HG02981 (cell line): ENCODE measurements at regions not wholly inside any gene's neighbourhood (a gene's known extent, or its start where the extent isn't known, plus 50 kb on each side); places are given as distances from the start of the nearest gene placed in this dataset.

Experiments
- ATAC-seq: cut with Tn5 transposase; IDR thresholded peaks from one replicate; pipeline ENCODE4 v1.9.1; 2021; ENCODE audit warnings: mild to moderate bottlenecking, moderate library complexity; ENCODE audit not compliant: unreplicated experiment

DNA sequence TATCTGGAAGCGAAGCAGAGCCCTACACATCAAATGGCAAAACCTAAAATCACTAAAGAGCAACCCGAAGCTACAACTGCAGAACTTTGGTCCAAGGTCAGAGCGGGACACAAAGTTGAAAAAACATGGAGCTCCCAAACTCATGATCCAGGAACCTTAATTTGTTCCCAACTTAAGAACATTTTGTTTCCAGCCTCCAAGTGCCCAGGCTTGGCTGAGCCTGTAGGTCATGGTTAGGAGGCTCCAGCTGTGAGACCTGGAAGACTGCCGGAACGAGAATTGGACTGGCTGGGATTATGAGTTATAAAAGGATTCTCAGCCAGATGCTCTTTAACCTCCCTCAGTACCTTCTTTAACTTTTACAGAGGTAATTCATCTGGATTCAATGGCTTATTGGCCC, 349.1 kb upstream of the DDX53 start:
- ATAC-seq = no peak

- no peak for ATAC-seq
Measured at GRCh38 chrX:22652596-22652995, 347.2 kb upstream of the DDX53 start.

DNA sequence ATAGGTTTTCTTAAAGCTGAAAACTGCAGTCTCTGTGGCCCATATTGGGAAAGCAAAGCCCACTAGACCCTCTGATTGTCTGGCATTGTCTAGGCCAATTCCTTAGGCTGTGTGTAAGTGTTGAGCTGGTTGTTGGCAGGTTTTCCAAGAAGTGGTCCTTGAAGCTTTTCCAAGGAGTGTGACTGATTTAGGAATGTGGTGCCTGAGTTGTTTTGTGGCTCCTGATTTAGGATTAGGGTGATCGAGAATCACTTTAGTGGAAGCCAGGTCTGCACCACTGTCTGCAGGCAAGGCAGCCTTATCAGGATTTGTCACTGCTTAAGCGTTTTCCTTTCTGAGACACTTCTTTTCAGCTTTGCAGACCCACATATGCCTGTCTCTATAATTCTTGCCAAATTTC, 339.0 kb upstream of the DDX53 start:
- no peak for ATAC-seq

GRCh38 chrX:22662776-22663175, 337.0 kb upstream of the DDX53 start:
- ATAC-seq = no peak

- ATAC-seq = no peak
Measured at GRCh38 chrX:22664826-22665225, 334.9 kb upstream of the DDX53 start.

DNA sequence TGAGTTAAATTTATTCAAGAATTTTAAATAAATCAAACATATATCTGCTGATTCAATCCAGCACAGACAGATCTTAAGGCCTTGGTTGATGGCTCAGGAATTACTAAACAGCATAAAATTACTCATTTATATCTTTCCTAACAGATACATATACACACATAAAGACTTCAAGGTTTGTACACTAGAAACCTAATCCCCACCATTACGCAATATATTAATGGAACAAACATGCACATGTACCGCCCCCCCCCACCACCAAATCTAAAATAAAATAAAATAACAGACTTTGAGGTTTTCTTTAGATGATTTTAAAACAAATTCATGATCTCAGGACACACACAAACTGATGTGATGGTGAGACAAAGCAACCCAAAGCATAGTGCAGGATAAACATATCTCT, 333.9 kb upstream of the DDX53 start:
- no peak for ATAC-seq

DNA sequence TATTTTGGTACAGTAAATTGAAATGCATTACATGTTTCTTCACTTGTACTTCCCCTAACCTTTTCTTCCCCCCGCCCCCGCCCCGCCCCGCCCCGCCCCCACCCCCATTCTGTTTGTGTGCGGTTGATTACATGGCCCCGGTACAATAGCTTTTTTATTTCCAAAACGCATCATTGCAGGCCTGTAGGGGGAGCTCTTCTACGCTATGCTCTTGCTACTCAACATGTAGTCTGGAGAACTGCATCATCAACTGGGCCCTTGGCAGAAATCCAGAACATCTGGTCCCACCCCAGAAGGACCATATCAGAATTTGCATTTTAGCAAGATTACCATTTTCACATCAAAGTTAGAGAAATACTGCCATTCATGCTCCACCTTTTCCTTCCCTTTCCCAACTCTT, 333.3 kb upstream of the DDX53 start:
- no peak for ATAC-seq

DNA sequence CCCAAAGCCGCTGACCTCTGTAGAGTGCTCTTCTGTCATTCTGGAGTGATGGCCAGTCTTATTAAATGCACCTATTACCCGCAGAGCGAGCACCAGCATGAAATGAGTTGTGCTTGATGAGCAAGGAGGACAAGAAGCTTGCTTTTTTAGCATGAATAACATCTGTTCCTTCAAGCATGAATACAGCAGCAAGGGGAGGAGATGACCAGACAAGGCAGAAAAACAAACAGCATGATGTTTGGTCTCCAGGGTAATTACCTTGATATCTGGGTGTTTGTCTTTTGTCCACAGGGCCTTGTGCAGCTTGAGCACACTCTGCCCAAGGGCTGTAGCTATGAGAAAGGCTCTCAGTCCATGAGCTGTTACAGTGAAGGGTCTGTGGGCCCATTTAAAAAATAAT, 324.8 kb upstream of the DDX53 start:
- ATAC-seq = no peak

GRCh38 chrX:22686138-22686541, 313.6 kb upstream of the DDX53 start:
- no peak for ATAC-seq

DNA sequence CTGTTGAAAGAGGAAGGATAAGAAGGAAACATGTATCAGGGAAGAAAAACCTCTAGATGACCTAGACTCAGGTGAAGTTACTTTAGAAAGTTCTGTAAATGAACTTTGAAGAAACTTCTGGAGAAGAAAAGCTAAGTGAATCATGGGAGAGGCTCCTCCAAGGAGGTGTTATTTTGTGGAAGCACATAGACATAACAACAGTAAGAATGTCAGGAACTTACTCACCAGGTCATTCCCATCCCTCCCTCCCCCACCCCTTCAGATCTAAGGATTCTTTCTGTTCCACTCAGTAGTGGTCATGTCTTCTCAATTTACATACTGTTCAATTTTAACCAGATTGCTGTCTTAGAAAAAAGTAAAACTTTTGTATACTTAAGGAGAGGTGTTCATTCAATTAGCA, 310.5 kb upstream of the DDX53 start:
- no peak for ATAC-seq

DNA sequence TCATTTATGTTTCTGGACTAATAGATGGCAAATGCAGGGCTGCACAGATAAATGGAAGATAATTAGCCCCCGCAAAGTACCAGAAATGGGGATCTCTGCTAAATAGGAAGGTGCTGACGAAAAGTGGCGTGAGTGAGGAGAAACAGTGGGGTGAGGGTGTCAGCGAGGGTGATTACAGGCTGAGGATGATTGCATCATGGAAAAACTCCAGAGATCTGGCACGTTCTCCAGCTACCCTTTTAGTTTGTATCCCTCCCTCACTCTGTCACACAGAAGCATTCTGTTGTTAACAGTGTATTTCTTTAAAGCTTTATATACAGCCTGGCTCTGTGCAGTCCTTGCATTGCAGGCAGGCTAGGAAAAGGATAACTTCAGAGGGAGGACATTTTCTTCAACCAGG, 309.6 kb upstream of the DDX53 start:
- ATAC-seq = no peak

DNA sequence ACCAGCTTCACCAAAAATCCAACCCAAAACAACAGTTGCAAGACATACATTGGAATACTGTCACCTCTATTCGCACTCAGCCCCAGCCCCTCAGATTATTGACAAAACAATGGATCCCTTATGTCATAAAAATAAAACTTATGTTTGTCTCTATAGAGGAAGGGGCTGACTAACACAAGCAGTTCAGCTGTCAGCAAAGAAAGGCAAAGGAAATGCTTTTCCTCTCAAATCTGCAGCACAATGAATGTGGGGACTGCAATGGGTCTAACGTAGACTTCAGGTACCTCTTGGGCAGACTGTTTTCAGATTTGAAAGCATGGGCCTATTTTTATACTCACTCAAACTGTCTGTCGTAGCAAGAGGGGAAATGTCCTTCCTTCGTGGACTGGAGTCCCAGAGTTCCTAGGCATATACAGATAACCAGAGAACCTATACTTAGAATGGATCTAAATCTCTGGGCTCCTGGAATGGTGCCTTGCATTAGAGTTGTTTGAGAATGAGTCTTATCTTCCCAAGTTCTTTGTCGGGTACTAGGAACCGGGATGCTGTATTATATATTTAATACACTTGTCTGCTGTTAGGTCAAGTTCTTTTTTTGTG, 307.7 kb upstream of the DDX53 start:
- no peak for ATAC-seq

GRCh38 chrX:22698151-22698550, 301.6 kb upstream of the DDX53 start:
- no peak for ATAC-seq

GRCh38 chrX:22699581-22700091, 300.1 kb upstream of the DDX53 start:
- no peak for ATAC-seq

GRCh38 chrX:22712942-22713341, 286.8 kb upstream of the DDX53 start:
- ATAC-seq = no peak

DNA sequence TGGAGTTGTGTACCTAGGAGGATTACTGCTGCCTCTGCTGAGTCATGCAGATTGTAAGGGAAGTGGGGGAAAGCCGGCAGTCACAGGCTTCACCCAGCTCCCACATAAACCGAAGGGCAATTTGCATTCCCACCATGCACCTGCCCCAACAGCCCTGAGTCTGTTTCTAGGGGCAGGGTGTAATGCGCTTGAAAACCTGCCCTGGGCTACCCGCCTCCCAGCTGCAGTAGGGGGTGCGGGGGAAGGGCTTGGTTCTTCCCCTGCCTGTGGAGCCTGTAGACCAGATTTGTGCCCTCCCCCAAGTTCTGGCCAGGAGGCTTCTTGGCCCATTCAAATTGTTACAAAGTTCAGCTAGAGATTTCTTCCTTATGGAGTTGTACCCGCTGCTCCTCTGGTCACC, 269.2 kb upstream of the DDX53 start:
- no peak for ATAC-seq

GRCh38 chrX:22737541-22737940, 262.2 kb upstream of the DDX53 start:
- no peak for ATAC-seq

DNA sequence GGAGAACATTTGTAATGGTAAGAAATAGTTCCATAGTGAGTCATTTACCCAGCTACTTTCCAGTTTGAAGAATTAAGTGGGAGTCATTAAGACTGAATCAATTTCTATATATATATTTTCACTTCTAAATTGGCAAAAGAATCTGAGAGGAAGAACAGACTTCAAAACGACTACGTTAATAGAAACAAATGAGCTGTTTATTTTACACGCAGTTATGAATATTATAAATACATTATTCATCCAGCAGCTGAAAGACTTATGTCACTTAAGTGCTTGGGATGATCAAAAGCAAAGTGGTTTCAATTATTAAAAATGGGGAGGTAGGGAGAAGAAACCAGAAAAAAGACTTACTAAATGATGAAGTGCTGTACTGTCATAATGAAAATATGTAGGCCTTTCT, 260.5 kb upstream of the DDX53 start:
- ATAC-seq = no peak

GRCh38 chrX:22740836-22741235, 258.9 kb upstream of the DDX53 start:
- no peak for ATAC-seq

DNA sequence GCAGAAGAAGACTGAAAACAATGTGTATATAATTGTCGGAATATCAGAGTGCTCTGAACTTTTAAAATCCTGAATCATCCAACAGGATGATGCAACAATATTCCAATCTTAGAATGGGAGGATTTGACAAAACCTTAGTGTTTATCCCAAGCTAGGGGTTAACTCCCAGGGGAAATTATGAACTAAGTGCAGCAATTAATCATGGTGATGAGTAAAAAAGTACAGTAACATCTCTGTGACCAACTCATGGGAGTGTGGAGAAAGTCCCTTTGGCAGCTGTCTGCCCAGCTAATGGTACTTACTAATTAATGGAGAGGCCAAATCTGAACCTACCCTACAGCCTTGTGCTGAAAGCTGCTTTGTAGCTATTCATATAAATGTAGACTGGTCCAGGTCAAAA, 257.6 kb upstream of the DDX53 start:
- no peak for ATAC-seq

DNA sequence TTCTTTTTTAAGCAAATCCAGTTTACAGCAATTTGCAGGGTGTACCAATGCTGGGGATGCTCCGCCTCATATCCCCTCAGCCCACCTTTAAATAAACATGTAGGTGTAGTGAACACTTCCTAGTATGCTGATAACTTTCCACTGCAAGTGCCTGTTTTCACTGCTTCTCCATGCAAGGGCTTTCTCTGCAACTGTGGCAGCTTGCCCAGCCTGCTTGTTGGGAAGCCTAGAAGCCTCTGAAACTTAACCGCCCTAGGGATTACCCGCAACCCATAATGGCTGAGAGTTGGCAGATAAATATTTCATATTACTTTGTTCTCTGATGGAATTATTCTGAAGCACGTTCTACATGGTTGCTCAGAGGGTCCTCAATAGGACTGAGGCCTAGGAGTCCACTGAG, 253.7 kb upstream of the DDX53 start:
- ATAC-seq = no peak

DNA sequence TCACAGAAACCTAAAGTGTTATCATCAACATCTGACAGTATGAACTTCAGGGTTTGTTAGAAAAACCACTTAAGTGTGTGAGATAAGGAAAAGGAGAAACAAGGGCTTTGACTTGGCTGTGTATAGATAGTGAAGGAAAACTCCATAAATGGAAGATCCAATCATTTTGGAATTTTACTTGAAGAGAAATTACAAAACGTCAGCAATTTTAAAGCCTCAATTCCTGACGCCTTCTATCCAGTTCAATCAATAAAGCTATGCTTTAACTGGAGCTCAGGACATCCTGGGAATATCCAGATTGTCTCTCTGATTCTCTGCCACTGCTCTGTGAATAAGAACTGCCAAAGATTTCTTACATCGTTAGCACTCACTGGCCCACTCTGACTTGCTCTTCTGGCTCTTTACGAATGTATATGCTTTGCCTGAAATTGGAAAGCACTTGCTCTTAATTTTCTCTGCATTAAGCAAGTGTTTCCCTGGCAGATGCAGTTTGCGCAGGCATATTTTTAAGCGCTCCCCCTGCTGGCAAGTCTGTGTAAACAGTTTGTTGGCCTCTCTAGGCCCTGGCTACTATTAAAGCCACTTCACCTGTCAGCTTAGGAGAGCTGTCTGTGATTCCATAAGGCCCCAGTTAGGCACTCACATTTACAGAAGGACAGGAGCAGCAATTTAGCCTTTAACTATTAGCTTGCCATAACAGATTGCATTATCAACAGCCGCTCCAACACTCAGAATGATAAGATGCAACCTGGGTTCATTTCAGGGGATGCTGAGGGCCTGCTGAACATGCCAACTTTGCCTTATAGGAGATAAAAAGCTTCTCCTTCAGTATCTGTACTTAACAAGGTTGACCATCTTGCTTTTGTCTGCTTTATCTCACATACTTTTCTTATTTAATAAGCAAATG, 251.4 kb upstream of the DDX53 start:
- peak; percentile 84 for ATAC-seq
